Epithelial cell of proximal tubule (primary cell): ENCODE measurements at regions not wholly inside any gene's neighbourhood (a gene's known extent, or its start where the extent isn't known, plus 50 kb on each side); places are given as distances from the start of the nearest gene placed in this dataset.

Experiments
- DNase-seq: peaks from one replicate; pipeline ENCODE4 v3.0.0-alpha.2; 2011; ENCODE audit warnings: low read depth
- H3K4me3 ChIP-seq: 2 replicates; pipeline ENCODE4 v1.5.1; 2011; ENCODE audit warnings: low read depth, mild to moderate bottlenecking, low read length
- CTCF ChIP-seq: conservative IDR thresholded peaks from 2 replicates; pipeline ENCODE4 v1.5.1; 2012; ENCODE audit warnings: low read depth, mild to moderate bottlenecking, low read length

- TF ChIP-seq CTCF = no peak
- no peak for DNase-seq
- no peak overlapping the region for H3K4me3 ChIP-seq
Measured at GRCh38 chr14:40936861-40937260, 669.8 kb upstream of the LRFN5 start.

DNA sequence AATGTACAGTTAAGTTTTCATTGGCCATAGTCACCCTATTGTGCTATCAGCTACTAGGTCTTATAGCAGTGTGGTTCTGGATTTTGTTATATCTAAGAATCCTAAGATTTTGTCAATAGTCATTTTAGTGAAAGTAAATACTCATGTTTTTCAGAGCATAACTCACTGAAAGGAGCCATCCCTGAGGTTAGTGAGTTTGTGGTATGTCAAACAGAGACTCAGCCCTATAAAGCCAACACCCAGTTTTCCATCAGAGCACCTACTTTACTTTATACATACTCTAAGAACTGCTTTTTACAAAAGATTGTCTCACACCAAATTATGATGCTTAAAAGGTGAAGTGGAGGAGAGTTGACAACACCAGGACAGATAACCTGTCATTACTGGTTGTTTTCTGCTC lies 686.3 kb upstream of the LRFN5 start:
- H3K4me3 ChIP-seq = no peak overlapping the region
- no peak for TF ChIP-seq CTCF
- no peak for DNase-seq

GRCh38 chr14:40911141-40911540 lies 695.5 kb upstream of the LRFN5 start:
- H3K4me3 ChIP-seq = no peak overlapping the region
- DNase-seq = no peak
- no peak for TF ChIP-seq CTCF

DNA sequence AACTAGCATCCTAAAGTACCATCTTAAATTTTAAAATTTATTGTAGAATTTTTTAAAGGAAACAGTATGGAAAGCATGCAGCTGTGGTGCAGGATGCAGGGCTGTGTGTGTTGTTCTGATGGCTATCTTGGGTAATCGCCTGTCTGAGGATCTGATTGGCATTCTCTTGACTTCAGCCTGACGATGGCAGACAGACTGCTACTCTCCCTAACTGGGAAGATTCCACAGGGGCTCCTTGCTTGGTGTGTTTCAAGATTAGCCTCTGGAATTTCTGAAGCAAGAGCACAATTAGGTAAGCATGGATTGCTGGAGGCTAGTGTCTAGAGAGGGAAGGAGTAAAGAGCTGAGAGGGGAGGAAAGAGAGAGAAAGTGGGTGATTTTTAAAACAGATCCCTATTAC lies 696.8 kb upstream of the LRFN5 start:
- H3K4me3 ChIP-seq = no peak overlapping the region
- no peak for DNase-seq
- no peak for TF ChIP-seq CTCF

- no peak for DNase-seq
- no peak for TF ChIP-seq CTCF
- H3K4me3 ChIP-seq = no peak overlapping the region
Measured at GRCh38 chr14:40903709-40904108, 703.0 kb upstream of the LRFN5 start.

- no peak for TF ChIP-seq CTCF
- no peak for DNase-seq
- H3K4me3 ChIP-seq = no peak overlapping the region
Measured at GRCh38 chr14:40899435-40899834, 707.2 kb upstream of the LRFN5 start.

- H3K4me3 ChIP-seq = no peak overlapping the region
- no peak for TF ChIP-seq CTCF
- DNase-seq = no peak
Measured at GRCh38 chr14:40894846-40895245, 711.8 kb upstream of the LRFN5 start.
